Hematopoietic multipotent progenitor cell treated with erythropoietin and hydrocortisone succinate and interleukin-3 and kit ligand, for 8 days (in vitro differentiated cells): ENCODE measurements at regions not wholly inside any gene's neighbourhood (a gene's known extent, or its start where the extent isn't known, plus 50 kb on each side); places are given as distances from the start of the nearest gene placed in this dataset.

Experiments used
- DNase-seq: peaks from one replicate; pipeline ENCODE4 v3.0.0-alpha.2; 2015

DNA sequence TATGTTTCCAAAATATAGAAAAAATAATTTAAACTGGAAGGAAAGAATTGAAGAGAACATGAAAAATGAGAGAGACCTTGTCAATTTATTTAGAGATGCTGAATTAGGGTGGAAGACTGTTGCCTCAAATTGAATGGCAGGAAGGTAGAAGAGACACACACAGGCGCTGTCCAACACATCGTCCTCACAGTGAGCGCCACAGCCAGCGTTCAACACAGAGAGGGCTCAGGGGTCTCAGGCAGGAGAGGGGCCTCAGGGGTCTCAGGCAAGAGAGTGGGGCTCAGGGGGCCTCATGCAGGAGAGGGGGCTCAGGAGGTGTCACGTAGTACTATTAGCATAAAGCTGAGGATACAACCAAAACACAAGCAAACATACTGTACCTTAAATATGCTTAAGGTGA lies 65.7 kb downstream of the TMEM18 start:
- no peak for DNase-seq

DNA sequence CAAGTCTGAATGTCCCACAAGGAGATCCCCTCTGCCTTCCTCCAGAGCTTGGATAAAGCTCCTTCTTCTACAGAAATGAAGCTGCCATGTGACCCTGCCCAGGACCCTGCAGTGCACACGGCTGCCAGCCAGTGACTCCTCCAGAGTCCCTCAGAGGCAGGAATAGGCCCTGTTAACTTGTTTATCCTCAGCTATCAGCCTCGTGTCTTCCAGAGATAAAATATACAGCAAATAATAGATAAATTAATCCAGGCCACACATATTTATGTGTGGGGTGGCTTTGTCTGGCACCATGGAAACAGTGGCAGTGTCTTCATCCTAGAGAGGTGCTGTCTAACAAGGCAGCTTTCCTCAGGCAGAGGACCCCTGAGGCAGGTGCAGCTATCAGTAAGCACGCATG lies 66.7 kb downstream of the TMEM18 start:
- DNase-seq: no peak

DNA sequence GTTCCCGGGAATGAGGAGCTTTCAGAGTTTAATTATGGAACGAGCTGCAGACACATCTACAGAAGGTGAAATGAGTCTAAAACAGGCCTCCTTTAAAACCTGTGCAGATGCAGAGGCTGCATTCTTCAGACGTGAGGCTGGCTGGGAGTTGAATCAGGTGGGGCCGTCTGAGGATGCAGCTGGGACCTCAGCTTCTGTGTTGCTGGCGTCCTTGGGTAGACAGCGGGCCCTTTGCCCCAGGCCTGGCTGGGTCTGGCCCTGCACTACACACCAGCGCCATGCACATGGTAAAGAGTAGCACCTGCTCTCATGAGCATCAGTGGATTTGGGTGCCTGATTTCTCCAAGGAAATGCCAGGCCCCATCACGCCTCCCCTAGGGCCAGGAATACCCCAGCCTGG lies 67.3 kb downstream of the TMEM18 start:
- DNase-seq: no peak

DNA sequence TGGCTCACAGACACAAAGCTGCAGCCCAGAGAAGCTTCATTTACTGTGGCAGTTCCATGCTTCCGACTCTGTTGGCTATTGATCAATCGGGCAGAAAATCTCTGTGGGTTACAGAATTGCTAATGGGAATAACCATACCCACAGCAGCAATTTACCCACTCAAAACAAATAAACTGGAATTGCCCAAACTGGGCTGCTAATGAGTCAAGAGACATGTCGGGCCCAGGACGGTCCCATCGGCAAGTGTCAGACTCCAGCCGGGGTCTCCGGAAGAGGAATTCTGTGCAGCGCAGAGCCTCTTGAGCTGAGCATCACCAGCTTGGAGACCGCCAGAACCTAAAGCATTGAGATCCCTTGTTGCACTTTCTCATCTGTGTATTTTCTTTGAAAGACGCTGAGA lies 67.8 kb downstream of the TMEM18 start:
- no peak for DNase-seq

DNA sequence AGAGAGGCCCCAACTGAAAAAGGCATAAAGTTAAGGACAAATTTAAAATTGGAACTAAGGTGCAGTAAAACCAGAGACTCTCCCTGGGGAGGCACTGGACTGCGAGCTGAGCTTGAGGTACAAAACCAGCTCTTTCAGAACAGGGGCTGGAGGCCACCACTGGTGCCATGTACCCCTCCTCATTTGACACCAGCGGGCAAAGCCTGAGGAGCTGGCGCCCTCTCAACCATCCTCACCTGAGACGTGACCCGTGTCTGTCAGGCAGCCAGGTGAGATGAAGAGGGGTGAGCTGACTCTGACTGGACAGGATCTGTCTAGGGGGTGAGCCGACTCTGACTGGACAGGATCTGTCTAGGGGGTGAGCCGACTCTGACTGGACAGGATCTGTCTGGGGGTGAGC lies 68.5 kb downstream of the TMEM18 start:
- DNase-seq: no peak

DNA sequence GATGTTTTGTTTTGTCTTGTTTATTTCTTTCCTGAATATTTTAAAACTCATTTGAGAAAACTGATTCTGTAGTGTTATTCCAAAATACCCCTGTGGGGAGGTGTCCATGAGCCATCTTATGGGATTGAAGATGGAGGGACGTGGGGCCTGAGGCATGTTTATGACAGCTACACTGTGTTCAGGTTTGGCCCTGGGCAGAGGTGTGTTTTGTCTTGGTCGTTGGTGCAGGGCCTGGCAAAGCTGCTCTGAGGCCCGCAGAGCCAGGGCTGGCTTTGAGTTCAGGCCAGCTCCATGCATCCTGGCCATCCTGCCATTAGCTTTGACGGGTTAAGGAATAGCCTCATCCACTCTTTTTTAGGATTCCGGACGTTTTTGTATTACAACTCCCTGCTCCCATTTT lies 68.9 kb downstream of the TMEM18 start:
- no peak for DNase-seq

DNA sequence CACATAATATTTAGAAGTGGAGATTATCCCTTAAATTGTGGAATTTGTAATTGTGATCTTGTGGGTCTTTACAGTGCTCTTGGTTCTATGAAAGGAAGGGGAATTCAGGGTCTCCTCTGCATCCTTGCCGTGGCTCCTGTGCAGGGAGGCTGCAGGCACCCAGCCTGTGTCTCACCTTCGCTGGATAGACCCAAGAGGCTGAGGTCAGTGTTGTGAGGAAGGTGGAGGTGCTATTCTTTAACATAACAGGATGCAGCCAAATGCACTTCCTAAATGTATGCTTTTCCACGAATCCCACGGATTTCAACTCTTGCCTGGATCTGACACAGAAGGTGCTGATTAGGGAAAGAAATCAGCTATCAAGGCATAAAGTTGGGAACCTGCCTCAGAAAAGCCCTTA lies 69.5 kb downstream of the TMEM18 start:
- DNase-seq: no peak

DNA sequence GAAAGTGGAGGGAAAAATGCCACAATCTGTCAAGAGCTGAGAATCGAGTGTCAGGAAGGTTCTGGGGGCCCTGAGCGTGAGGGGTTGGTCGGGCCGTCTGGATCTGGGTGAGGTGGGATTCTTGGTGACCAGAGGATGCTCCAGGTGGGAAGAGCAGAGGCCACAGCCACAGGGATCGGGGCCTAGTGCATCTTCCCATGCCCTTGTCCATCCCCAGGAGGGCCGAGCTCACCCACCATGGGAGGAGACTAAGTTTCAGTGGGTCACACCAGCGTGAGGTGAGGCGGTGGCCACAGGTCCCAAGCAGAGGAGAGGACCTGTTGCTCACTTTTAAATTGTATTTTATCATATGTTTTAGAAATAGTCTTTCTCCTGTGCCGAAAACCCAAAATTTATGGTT lies 70.0 kb downstream of the TMEM18 start:
- no peak for DNase-seq

DNA sequence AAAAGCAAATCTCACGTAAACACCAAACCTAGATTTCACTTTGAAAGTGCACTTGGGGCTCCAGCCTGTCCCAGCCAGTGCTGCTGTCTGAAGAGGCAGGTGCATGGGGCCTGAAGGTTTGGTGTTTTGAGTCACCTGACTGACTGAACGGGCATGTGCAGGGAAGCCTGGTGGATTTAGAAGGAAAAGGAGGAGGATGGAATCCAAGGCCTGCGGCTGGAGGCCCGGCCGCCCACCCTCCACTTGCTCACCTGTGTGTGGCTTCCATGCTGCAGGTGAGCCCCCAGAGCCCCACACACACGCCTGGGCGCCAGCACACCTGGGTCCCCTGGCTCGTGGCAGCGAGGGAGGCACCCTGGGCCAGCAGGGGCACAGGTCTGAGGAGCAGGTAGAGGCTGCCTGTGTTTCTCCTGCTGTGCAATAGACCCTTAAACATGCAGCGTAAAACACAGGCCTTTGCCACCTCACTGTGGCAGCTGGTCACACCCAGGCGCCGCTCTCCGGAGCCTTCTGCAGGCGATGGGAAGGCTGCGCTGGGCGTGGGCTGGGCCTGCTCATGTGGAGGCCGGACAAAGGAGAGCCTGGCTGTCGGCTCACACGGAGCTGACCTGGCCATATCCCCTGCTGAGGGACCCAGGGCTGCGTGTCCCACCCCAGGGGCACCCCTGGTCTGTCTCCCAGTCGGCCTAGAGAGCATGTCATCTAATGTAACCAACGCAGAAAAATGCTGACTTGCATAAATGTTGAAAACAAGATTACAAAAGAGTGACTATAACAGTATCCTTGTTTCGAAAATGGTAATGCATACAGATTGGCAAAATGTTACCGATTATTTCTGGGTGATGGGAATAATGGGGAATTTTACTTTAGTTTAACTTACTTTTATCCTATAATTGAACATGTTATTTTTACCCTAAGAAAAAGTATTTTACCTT lies 71.3 kb downstream of the TMEM18 start:
- DNase-seq: no peak

DNA sequence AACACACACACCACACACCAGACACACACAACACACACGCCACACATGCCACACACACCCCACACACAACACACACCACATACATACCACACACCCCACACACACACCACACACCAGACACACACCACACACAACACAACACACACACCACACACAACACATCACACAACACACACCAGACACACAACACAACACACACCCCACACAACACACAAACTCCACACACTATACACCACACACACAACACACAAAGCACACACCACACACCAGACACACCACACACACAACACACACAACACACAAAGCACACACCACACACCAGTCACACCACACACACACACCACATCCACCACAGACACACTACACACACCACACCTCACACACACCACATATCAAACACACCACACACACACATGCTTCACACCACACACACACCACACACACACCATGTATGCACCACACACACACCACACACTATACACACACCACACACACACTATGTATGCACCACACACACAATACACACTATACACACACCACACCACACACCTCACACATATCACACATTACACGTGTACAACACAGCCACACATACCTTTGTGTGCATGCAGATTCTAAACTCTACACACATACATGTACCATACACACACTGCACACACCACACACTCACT lies 72.2 kb downstream of the TMEM18 start:
- DNase-seq: no peak

DNA sequence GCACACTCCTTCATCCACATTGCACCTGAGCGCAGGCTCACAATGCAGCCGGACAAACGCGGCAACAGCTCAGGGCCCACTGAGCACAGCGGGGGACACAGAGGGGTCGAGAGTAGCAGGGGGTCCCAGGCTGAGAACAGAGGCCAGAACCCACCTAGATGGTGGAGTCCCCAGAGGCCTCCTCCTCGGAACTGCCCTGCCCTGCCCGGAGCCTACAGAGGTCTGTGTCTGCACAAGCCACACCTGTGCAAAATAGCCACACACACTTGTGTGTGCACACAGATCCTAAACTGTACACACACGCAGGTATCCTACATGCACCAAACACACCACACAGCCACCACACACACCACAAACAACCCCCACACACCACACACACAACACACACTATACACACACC lies 72.8 kb downstream of the TMEM18 start:
- no peak for DNase-seq

DNA sequence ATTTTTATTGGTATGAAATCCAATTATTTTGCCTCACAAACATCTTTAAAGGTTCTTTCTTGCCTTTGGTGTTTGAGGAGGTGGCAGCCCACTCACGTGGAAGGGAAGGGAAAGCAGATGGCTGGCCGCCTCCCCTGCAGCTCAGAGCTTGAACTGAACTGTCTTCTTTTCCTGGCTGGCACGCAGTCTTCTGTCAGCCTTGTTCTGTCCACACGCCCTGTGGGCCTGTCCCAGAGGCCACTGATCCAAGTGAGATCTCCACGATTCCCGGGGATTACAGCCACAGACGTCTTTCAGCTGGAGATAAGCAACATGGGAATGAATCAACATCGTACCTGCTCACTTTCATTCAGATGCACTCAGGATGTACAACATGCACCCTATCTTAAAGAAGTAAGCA lies 73.3 kb downstream of the TMEM18 start:
- DNase-seq: no peak

DNA sequence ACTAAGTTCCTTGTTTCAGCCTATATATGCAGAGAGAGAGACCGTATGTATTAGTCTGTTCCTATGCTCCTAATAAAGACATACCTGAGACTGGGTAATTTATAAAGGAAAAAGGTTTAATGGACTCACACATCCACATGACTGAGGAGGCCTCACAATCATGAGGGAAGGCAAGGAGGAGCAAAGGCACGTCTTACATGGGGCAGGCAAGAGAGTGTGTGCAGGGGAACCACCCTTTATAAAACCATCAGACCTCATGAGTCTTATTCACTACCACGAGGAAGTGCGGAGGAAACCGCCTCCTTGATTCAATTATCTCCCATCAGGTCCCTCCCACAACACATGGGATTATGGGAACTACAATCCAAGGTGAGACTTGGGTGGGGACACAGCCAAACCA lies 73.8 kb downstream of the TMEM18 start:
- no peak for DNase-seq

DNA sequence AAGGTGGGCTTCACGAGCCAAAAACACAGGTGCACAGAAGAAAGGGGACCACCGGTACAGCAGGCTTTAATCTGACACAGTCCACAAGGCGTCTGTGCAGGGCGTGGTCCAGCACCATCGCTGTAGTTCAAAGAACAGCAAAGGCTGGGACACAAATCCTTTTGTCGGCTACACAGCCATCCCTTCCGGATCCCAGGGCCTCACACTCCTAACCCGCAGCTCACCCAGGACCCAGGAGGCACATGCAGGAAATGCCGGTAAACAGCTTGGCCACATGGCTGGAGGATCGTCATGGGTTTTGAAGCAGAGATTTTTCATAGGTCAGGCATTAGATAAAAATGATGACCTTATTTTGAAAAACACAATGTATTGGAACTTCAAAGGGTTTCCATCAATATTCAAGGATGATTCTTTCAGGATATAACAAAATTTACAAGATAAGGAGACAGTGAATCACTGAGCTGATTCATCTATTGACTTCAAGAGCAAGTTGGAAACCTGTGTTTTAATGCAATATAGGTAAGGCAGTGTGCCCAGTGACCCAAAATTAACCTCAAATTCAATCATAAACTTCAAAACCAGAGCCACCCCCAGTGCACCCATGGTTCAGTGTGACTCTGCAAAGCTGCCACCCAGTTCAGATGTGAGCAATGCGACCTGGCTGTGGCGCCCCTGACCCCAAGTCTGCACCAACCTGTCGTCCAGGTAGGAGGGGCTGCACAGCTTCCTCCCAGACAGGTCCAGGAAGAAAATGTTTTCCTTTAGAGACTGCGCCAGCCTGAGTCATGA lies 74.4 kb downstream of the TMEM18 start:
- DNase-seq: no peak

DNA sequence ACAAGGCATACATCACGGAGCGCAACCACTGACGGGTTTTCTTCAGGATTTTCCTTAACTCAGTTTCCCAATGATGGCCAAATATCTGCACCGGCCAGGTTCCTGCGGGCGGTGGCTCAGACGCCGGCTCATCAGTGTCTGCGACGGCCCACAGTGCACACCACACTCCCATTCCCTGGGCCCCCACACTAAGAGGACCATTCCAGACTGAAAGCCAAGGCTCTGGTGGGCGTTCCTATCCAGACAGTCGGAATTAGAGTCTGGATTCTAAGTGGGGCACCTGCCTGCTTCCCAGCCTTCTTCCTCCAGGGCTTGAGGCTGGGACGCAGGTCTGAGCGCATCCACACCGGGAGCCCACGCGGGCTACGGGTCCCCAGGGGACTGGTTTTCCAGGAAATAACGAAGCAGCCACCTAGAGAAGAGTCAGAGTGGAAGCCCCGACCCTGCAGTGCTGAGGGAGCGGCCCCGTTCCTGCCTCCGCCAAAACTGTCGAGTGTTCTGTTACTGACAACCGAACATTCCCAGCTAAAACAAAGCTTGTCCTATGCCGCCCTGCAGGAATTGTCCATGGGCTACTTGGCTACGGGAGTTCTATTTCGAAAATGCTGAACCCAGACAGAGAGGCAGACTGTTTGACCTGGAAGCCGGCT lies 75.3 kb downstream of the TMEM18 start:
- no peak for DNase-seq

DNA sequence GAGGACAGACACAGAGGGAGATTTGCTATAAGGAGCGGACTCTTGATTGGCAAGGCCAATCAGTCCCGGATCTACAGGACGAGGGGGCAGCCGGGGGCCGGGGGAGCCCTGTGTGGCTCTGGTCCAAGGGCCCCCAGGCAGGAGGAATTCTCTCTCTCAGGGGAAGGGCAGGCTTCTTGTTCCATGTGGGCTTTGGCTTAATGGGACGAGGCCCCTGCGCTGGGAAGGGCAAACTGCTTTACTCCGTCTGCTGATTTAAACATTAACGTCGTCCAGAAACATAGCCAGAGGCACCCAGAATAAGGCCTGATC lies 75.9 kb downstream of the TMEM18 start:
- no peak for DNase-seq

DNA sequence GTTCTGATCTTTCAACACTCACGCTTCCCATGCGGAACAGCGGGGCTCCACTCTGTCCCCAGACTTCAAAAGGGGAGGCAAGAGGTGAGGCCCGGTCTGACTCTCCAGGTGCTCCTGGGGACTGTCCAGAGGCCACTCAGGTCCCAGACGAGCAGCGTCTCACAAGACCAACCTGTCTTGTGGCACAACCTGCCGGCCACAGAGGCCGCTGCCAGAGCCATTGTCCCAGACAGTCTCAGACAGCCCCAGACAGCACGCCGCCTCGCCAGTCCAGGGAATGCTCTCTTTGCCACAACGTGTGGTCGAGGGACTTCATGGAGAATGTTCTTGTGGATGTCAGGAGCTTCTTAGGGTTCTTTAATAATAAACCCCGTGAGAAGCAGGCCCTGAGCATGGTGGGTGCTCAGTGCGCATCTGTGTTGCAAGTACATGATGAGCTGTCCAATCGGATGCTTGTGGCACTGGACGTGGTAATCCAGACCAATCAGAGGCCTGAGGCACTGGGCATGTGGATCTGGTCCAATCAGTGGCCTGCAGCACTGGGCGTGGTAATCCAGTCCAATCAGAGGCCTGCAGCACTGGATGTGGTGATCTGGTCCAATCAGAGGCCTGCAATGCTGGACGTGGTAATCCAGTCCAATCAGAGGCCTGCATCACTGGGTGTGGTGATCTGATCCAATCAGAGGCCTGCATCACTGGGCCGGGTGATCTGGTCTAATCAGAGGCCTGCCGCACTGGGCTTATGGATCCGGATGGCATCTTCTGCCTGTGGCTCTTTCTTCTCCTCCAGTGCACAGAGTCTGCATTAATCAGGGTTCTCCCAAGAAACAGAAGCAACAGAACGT lies 76.4 kb downstream of the TMEM18 start:
- no peak for DNase-seq

DNA sequence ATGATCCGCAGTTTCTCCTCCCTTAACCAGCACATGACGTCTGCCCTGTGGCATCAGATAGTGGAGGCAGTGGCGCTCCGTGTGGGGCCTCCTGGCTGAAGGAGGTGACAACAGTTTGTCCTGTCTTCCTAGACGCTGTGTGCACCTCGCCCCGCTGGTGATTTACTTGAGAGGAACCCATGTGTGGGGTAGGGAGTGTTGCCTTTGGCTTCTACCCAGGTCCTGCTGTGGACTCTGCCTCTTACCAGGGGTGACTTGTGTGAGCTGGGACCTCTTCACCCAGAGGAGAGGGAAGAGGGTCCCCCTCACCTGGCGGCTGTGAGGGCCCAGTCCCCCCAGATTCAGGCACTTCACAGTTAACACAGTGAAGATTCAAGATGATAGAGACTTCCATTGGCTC lies 77.6 kb downstream of the TMEM18 start:
- no peak for DNase-seq

DNA sequence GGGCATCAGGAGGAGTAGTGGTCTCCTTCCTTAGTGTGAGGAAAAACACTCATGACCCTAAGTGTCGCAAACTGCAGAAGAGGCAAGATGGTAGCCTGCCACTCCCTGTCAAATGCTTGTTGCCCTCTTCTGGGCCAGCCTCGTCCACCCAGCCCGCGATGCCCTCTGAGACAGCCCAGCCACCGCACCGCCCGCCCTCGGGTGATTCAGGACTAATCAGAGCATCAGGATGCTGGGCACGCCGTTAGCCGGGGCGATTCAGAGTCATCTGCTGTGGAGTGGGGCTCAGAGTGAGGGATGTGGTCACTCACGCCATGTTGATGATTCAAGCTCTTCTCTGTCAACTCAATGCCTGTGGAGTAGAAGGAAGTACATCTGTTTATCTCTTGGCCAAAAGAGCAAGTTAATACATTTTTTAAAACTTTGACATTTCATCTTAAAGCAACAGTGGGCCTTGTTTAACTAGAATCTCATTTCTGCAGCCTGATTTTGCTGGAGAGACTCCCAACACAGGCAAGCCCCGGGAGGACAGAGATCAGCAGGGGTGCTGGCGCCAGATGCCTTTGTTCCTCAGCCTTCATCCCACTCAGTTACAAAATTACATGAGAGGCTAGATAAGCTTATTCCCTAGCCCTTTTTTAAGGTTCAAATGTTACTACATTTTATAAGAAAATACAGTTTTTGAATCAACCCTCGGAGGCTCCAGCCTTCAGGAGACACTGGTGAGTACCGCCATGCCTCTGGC lies 79.0 kb downstream of the TMEM18 start:
- DNase-seq: no peak

DNA sequence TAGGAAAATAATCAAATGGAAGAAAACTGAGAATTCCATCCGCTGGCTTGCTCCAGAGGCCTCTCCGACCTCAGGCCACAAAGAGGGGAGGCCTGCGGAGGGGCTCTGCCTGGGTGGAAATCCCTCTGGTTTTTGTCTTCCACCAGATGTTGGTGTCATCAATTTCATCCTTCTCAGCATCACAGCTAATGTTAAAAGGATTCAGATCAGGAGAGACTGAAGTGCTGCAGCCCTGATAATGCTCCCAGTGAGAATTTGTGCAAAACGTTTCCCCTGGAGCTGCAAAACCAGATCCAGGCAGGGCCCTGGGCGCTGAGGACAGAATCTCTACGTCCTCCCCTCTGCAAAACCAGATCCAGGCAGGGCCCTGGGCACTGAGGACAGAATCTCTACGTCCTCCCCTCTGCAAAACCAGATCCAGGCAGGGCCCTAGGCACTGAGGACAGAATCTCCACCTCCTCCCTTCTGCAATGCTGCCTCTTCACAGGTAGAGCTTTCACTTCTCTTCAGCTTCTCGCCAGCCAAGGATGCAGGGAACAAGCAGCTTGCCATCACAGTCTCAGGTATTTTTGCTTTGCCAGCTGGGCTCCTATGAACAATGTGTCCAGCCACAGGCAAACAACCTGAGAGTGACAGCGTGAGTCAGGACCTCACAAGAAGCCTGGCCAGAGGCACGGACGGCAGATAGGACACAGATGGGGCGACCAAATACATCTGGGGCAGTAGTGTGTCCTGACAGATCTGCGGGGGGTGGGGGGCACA lies 81.2 kb downstream of the TMEM18 start:
- DNase-seq: no peak
